HG03558 (cell line): ENCODE measurements at regions not wholly inside any gene's neighbourhood (a gene's known extent, or its start where the extent isn't known, plus 50 kb on each side); places are given as distances from the start of the nearest gene placed in this dataset.

Experiments used
- ATAC-seq: cut with Tn5 transposase; IDR thresholded peaks from one replicate; pipeline ENCODE4 v1.9.1; 2021; ENCODE audit warnings: moderate number of reproducible peaks; ENCODE audit not compliant: unreplicated experiment; ENCODE audit errors: extremely low read depth

DNA sequence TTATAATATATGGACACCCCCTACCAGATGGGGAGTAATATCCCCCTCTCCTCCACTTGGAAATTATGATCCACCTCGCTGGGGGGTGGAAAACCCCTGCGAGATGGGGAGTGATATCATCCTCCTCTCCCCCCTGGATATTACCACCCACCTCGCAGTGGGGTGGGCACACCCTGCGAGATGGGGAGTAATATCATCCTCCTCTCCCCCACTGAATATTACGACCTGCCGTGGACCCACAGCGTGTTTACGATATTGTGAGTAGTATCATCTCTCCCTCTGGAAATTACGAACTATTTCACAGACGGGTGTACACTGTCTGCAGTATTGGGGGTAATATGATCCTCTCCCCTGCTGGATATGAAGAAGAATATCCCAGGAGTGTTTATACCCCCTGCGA, 228.3 kb upstream of the WSCD1 start:
- no peak for ATAC-seq

DNA sequence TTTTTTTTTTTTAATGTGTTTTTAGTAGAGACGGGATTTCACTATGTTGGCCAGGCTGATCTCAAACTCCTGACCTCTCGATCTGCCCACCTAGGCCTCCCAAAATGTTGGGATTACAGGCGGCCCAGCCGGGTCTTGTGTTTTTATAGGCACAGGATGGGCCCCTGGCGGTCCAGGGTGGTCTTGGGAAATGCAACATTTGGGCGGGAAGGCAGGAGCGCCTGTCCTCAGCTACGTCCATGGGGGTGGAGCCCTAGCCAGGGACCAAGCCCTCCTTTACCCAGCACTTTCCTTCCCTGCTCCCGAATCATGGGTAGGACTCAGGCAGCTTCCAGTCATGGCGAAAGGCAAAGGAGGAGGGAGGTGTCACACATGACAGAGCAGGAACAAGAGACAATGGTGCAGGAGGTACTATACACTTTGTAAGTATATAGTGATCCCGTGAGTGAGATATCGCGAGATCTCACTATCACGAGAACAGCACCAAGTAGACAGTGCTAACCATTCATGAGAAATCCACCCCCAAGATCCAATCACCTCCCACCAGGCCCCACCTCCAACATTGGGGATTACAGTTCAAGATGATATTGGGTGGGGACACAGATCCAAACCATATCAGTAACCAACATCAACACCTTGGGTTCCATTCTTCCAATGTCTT, 226.7 kb upstream of the WSCD1 start:
- no peak for ATAC-seq

DNA sequence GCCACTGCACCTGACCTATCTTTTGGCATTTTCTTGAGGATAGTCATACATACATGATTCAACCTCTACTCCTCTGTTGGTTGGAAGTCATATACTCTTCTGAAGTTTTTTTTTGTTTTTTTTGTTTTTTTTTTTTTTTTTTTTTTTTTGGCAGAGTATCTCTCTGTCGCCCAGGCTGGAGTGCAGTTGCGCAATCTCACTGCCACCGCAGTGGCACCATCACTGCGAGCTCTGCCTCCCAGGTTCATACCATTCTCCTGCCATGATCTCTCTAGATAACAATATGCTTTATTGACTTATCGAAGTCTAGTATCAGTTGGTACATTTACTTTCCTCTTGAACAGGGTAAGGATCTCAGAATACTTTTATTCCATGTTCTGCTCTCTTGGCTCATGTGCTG, 224.2 kb upstream of the WSCD1 start:
- no peak for ATAC-seq

DNA sequence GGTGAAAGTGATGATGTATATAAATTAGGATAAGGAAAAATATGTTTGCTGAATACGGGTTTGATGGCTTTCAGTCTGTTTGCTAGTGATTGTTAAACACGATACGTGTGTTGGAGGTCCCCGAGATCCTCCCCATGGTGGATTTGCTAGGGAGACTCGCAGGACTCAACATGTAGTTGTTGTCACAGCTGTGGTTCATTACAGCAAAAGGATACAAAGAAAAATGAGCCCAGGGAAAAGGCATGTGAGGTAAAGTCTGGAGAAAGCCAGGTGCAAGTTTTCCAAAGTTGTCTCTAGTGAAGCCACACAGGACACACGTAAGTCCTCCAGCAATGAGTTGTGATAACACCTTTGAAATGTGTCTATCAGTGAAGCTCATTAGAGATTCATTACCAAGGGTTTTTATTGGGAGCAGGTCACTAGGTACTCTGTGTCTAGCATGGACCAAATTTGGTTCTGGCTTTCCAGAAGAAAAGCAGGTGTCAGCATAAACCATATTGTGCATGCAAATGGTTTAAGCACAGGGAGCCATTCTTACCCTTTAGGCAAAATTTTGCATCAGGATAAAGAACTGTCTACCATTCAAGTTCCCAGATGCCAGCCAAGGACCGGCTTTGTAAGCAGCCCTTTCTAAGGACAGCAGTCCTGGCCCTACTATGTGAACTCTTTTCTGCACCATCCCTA, 215.2 kb upstream of the WSCD1 start:
- ATAC-seq, result no peak

DNA sequence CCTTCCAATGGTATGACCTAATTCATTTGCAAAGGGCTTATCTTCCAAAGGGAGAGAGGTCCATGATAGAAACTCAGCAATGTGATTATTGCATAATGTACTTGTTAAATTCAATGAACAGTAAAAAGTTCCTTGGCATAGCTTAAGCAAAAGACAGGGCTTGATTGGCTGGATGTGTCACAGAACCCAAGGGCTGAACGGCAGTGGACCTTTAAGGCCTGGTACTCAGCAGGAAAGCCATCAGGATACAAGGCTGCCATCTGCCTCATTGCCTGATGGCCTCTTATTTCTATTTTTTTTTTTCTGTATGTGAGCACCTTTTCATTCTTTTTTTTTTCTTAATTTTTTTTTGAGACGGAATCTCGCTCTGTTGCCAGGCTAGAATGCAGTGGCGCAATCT, 208.9 kb upstream of the WSCD1 start:
- ATAC-seq, result no peak

DNA sequence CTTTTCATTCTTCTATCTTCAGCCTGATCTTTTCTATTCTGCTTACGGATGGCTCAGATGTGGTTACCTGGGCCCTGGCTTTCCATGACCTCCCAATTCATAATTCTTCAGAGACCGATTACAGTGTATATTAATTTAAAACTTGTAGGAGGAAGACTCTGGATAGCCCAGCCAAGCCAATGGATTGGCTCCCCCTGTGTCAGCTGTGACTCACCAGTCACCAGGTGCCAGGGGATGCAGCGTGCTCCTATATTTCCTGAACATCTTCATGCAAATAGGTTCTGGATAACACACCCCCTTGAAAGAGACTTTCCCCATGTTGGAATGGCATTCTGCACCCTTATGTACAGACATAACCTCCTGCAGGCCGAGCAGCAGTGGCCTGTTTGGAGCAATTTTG, 208.3 kb upstream of the WSCD1 start:
- ATAC-seq, result no peak

DNA sequence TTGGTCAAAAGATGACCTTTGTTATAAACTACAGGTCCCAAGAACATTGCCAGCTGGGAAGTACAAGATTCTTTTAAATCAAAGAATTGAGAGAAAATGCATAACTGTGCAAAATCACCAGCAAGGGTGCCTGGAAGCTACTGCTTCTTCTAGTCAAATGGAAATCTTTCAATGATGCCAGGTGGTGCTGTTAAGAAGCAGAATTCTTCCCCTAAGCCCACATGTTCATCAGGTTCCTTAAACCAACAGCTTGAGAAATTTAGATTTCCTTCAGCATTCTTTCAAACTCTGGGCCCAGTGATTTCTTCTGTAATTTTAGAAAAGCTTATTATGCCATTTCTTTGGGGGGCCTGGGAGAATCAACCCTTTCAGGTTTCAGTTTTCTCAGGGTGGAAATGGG, 207.8 kb upstream of the WSCD1 start:
- no peak for ATAC-seq

DNA sequence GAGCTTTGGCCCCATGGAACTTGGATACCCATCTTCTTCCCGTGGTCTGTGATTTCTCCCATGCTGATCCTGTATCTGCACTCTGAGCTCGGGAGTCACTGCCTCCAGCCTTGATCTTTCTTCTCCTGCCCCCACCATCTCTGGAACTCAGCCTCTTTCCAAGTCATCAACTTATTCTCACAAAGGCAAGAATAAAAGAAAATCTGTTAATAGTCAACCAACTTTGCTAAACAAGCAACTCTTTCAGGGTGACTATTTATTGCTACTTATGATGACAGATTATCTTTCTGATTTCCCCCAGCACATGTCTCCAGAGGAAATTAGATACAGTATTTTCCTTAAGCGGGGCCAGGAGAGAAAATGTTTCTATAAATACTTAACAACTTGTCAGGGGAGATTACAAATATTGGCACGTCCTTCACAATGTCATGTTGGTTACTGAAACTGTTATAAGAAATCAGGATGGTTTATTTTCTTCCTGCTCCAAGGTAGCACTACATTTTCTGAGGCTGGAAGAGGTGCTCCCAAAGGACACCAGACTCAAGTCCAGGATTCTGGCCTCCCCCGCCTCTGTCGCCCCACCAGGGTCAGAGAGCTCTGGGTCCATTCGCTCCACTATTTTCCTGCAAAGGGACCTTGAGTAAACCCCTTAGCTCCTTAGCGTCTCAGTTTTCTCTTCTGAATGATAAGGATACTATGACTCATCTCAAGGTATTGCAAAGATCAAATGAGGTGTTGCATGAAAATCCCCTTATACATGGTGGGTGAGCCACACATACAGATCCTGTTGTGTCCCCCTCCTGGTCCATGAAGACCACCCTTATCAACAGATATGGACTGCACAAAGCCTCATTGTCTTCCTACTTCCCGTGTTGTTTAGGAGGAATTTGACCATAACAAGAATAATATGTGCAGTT, 205.2 kb upstream of the WSCD1 start:
- no peak for ATAC-seq

DNA sequence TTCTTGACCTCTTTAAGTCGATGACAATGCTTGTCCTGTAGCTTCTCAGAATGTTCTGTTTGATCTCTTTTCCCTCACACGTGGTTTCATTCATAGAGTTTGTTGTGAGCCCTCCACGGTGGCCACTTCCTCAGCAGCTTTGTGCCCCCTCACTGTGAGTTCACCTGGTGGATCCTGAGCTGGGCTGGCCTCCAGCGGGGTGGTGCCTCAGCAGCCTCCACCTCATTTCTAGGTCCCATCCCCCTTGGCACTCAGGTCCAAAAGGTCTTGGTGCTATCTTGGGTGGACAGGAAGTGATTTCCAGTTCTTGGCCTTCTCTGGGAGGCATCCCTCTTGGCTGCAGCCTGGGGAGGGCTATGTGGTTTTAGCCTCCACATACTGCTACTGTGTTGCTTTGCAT, 203.2 kb upstream of the WSCD1 start:
- no peak for ATAC-seq

DNA sequence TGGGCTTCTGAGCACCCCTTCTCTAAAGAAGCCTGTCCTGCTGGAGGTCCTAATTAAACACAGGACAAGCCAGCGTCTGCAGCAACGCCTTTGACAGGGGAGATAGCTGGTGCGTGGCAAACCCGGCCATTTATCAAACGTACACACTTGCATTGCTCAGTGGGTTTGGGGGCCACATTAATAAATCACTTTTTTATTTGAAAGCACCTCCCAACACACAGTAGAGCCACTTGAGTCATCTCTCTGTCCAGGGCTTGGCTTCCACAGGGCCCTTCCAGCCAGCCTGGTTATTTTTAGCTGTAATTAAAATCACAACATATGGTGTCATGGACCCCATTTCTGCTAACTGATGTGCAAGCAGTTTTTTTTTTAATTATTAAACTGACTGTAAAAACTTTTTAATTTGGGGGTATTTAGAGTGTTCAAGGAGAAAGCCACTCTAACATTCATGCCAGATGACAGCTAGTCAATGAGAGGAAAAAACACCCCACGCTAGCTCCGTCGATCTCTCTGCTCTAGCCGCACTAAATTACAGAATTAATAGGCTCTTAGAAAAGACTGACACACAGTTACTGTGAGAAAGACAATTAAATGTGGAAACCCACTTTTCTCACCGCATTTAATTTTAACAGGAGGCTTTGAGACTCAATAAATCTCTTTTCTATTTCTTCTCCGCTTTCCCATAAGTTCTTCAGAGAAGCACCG, 201.0 kb upstream of the WSCD1 start:
- ATAC-seq, result no peak

DNA sequence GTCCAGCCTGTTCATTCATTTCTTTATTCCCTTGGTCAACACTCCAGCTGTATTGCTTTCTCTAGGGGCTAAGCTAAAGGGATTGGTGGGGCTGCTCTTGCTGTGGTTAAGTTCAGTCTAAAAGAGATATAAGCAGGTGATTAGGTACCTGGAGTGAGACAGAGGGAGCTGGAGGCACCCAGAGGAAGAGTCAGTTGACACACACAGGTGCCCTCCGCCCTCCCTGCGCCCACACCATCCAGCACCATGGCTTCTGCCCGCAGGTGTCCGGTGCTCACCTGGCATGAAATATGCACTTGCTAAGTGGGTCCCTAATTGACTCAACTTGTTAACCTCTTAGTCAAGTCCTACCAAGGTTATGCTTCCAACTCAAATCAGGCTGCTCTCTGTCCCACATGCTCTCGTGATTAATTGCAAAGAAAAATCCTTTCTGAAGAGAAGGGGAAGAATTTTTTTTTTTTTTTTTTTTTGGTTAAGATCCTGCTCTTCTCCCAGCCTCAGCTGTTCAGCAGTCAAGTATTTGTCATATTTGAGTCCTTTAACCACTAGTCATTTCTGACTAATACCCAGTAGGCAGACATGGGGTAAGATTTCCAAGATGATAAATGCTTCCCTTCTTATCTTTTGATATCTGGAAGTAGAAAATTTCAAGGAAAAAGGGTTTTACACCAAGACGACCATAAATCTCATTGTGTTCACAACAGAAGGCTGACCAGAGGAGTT, 199.8 kb upstream of the WSCD1 start:
- no peak for ATAC-seq

DNA sequence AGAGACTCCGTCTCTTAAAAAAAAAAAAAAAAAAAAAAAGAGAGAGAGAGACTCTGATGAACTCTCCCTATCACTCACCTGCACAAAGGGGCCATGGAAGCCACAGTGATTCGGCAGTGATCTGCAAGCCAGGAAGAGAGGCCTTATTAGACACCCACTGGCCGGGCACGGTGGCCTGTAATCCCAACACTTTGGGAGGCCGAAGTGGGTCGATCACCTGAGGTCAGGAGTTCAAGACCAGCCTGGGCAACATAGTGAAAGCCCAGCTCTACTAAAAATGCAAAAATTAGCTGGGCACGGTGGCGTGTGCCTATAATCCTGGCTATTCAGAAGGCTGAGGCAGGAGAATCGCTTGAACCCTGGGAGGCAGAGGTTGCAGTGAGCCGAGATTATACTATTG, 198.5 kb upstream of the WSCD1 start:
- ATAC-seq, result no peak

DNA sequence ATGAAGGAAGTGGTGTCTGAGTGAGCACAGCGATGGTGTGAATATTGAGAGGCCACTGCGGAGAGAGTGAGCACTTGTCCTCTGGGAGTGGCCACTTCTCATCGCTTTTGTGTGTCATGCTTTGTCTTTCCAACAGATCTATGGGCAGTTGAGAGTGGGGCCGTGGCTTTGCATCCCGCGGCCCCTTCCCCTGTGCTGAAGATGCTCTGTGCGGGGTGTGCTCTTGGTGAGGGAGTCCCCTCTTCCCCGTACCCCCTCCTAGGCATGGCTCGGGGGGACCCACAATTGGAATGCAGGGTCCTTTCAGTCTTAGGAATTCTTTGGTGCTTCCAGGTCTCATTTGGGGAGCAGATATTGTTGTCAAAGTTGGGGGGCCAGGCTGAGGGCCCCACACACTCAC, 197.3 kb upstream of the WSCD1 start:
- ATAC-seq, result no peak

DNA sequence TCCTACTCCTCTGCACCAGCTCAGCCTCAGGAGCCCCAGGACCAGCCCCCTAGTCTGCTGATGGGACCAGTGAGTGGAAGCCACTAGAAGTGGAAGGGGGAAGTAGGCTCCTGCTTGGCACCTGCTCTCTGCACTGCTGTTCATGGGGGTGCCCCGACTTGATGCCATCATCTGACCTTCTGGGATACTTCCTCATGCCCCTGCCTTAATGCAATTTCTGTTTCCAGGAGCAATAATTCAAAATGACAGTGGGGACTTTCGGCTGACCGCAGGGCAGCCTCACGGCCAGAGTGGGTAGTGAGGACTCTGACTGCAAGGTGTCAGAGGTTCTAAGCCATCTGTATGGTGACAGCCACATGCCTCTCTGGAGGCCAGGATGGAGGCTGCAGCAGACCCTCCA, 196.4 kb upstream of the WSCD1 start:
- ATAC-seq, result no peak

DNA sequence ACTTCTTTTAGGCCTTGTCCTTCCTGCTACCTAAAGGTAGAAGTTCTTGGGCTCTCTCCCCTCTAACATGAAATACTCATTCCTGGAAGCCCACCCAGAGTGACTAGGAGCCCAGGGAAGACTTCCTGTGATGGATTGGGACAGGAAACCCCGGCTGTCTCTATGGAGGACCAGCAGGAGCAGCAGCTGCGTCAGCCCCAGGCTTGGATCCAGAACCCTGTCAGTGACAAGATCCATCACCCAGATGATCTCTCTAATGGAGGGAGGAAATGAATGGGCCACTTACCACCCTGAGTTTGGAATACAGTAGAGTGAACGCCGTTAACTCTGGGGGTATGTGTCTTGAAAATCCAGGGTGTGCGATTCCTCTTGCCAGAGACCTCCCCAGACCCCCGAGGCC, 195.7 kb upstream of the WSCD1 start:
- ATAC-seq, result no peak

DNA sequence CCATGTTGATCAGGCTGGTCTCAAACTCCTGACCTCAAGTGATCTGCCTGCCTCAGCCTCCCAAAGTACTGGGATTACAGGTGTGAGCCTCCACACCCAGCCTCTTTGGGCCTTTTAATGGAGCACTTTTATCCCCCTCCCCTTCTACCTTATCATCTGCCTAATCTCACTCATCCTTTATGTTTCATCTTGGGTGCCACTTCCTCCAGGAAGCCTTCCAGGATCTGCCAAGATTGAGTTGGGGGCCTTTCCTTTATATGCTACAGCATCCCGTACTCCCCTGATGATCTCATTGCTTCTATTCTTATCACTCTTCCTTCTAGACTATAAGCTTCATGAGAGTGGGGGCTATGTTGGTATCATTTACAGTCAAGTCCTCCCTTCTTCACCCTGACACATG, 192.8 kb upstream of the WSCD1 start:
- no peak for ATAC-seq

DNA sequence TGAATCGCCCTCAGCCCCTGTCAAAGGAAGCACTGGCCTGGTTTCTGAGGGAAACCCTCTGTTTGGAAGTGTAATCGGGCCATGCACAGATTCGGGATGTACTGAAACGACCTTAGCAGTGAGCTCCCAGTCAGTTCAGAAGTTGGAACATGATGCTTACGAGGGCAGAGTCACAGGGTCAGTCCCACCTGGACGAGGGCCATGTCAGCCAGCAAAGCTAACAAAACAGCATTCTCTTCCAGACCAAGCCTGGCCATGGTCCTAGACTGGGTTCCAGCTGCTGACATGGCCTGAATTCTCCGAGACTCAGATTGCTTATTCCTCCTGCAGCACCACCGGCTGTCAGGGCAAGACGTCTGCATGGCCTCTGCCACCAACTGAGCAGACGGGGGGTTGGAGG, 192.2 kb upstream of the WSCD1 start:
- no peak for ATAC-seq

DNA sequence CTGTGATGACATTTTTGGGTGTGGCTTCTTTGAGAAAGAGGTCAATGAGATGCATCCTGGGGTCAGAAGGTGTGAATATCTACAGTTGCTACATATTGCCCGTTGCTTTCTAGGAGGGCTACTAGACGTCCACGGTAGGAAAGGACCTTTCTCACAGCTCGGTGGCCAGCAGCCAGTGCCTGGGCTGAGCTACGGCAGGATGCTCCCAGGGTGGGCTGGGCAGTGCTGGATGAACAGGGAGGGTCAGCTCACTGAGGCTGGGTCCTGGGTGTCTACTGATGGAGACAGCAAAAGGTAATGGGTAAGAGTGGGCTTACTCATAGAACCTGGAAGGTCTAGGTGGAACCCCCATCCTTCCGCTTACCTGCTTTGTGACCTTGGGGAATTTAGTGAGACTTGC, 188.3 kb upstream of the WSCD1 start:
- no peak for ATAC-seq

DNA sequence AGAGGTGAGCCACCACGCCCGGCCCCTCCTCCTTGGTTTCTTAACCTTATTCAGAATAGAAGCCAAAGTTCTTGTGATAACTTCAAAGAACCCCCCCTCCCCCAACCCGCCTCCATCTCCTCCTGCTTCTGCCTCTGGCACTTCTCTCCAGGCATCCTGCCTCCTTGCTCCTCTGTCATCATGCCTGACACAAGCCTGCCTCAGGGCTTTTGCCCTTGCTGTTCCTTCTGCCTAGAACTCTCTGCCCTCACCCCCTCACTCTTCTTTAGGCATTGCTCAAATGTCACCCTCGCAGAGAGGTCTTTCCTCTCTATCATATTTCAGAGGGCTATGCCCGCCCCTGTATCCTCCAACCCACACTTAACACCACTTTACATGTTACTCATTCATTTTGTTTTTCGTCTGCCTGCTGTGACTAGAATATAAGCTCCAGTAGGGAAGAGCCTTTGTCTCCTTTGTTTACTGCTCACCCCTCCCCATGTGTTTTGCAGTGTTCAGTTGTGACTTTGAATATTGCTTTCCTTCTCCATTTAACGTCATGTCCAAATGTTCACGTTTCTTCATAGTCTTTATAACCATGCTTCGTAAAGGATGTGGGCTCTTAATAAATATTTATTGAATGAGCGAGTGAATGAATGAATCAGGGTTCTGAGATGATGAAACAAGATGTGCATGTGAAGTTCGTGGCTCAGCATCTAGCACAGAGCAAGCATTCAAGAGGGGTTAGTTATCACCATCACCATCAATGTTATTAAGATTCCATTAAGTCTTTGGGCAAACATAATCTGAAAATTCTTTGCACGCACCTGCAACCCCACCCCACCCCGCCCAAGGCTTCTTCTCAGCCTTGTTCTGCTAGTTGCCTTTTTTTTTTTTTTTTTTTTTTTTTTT, 186.2 kb upstream of the WSCD1 start:
- ATAC-seq, result no peak
